HG03342 (cell line): ENCODE measurements at regions not wholly inside any gene's neighbourhood (a gene's known extent, or its start where the extent isn't known, plus 50 kb on each side); places are given as distances from the start of the nearest gene placed in this dataset.

Source experiments
- ATAC-seq: cut with Tn5 transposase; IDR thresholded peaks from one replicate; pipeline ENCODE4 v1.9.1; 2021; ENCODE audit warnings: mild to moderate bottlenecking, moderate library complexity; ENCODE audit not compliant: unreplicated experiment

- ATAC-seq = no peak
Measured at GRCh38 chr9:99361817-99362216, 139.7 kb downstream of the SEC61B start.

DNA sequence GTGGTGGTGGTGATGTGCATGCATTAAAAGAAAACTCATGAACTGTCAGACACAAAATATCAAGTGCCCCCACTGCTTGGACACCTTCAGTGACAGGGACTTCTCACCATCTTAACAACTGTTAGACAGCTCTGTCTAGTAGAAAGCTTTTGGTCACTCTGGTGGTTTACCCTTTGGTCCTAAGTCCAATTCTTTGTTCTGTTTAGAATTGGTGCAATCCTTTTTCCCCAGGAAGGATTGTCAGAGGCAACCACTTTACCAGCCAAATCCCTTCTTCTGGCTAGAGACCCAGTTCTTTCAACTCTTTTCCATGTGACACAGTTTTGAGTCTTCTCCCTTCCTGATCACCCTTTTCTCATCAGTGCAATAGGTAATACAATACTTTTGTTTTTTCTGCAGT, 140.2 kb downstream of the SEC61B start:
- ATAC-seq = no peak

GRCh38 chr9:99363509-99363908, 141.4 kb downstream of the SEC61B start:
- ATAC-seq = no peak

DNA sequence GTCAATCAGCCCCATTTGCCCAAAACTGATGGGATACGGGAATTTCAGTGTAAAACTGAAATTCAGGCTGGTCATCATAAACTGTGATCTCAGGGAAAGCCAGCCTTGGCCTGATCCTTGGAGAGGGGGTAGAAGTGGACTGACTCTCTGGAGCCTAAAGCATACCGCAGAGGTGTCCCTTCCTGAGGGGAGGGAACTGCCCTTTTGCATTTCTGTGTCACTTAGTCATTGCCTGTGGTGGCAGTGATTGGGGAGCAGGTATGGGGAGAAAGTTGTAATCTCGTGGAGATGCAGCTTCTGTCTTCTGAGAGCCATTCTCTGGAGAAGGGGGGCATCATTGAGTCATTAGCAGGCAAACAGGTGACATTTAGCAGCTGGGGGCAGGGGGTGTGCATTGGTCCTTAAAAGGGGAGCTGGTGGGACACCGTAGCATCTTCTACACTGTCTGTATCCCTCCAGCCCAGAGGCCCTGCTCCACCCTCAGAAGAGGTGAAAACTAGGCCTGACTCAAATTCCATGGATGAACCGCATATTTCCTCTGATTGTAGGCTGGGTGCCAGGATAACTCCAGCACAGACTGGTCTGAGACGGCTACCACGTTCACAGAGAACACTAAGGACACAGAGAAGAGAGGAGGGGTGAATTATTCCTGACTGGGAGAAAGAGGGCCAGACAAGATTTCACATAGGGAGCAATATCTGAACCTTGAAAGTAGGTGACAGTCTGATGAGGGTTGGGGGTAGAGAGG, 143.3 kb downstream of the SEC61B start:
- no peak for ATAC-seq

GRCh38 chr9:99366183-99366582, 144.1 kb downstream of the SEC61B start:
- ATAC-seq = no peak

DNA sequence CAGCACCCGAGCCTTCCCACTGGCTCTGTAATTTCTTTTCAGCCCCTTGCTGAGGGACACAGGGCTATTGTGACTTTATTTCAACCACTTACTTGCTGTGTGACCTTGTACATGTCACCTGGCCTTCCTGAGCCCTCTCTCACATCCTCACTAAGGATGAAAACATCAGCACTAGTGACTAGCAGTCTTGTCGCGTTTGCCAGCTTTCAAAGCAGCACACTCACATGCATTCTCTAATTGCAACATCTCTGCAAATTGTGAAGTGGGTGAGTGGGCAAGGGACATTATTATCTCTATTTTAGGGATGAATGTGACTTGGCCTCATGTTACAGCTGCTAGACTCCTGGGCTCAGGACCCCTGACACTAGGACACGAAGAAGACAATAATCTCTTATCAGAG, 144.5 kb downstream of the SEC61B start:
- ATAC-seq = no peak

- ATAC-seq = peak; percentile 54
Measured at GRCh38 chr9:99368341-99369326, 146.6 kb downstream of the SEC61B start.

- ATAC-seq = no peak
Measured at GRCh38 chr9:99369327-99369722, 147.2 kb downstream of the SEC61B start.

DNA sequence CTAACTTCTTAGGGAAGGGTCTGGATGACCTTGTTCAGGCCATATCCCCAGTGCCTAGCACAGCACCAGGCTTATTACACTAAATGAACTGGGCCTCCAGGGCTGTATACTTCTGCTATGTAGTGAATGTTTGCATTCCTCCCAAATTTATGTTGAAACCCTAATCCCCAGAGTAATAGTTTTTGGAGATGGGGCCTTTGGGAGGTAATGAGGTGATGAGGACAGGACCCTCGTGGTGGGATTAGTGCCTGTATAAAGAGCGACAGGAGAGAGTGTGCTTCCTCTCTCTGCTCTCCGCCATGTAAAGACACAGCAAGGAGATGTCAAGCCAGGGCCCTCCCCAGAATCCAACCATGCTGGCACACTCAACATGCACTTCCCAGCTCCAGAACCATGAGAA, 148.3 kb downstream of the SEC61B start:
- ATAC-seq = no peak

DNA sequence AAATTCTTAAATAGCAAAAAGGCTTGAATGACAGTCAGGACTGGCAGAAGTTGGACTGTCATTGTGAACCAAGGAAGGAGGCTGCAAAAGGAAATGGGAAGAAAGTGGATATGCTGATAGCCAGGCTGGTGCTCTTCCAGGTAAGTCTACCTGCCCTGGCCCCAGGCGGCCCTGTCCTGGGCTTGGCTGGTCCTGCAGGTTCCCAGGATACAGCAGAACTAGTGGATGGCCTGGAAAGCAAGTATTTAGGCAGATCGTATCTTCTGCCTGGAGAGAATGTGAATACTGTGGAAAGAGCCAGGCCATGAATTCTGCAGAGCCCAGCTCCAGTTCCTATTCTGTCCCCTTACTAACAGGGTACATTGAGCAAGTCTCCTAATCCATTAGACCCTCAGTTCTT, 149.3 kb downstream of the SEC61B start:
- ATAC-seq = no peak

DNA sequence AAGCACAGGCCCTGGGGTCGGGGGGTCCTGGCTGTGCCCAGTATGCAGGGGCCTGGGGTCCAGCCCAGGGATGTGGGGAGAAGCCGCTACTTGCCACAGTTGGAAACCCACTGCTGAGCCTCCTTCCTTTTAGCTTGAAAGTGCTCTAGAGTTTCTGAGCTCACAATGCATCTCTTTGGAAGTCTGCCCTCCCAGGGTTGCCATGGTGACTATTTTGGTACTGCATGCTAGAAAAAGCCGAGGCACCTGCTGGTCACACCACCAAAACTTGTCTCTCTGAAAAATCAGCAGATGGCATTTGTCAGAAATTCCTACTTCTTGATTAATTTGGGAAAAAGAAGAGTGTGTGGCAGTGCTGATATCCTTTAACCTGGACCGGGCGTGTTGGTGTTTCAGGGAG, 151.8 kb downstream of the SEC61B start:
- ATAC-seq = no peak

DNA sequence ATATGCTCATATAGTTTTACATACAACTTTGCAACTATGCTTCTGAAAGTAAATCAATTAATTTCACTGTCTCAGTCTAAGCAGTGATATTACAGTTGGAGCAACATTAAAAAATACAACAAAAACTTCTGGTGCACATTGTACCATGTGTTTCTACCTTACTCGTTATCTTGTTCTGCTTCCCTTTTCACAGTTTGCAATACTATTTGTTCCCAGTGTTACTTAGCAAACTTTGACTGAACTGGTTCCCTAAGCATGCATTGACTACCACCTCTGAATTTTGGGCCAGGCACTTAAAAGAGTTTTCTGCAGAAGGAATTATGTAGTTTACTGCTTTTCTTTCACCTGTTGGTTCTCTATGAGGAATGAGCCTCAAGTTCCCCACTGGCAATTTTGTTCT, 152.7 kb downstream of the SEC61B start:
- ATAC-seq = no peak

DNA sequence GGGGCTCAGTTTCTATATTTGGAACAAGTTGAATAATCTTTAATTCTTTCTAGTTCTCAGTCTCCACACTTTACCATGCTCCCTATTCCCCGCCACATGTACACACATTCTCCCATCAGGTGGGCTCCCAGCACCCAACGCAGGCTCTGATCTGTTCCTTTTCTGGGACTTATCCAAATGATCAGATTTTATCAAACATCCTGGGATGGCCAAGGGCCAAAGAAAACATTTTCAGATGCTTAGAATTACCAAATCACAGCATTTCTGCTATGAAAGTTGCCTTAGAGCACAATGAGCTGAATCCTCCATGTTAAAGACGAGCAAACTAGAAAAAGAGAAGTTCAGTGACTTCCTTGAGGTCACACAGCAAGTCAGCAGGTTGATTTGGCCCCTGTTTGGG, 153.4 kb downstream of the SEC61B start:
- no peak for ATAC-seq

DNA sequence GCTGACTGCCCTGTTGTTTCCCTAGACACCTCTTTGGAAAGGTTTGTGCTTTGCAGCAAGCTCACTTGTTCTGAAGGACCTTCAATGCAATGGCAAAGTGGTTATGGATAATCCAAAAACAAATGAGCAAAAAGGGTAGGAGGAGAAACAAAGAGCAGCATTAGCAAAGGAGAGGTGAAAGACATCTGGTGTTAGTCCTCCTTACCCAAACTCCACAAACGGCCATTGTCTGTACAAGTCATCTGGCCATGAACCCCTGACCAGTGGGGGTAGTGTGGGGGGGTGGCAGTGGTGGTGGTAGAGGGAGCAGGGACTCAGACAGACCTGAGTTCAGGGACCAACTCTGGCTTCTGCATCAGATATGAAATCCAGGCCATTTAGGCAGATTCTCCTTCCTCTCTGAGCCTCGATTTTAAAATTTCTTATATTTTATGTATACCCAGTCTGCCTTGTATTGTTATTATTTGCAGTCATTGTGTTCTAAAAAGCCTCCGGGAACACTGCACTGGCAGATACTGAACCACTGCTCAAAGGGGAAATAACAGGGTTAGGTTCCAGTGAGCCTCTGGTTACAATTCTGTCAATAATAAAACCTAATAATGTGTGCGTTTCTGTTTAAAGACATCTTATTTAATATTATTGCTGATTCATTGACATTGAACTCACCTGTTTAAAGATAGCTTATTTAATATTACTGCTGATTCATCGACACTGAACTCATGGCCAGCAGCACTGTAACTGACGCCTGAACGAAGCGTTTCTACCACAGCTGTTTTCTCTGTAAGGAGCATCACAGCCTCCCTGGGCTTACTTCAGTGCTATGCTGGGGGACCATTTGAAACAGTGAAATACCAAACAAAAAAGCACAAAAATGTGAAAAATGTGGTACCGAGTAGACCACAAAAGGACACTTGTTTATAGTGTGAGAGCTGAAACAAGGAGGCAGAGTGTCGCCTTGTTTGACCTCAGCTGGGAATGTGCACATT, 156.0 kb downstream of the SEC61B start:
- no peak for ATAC-seq

DNA sequence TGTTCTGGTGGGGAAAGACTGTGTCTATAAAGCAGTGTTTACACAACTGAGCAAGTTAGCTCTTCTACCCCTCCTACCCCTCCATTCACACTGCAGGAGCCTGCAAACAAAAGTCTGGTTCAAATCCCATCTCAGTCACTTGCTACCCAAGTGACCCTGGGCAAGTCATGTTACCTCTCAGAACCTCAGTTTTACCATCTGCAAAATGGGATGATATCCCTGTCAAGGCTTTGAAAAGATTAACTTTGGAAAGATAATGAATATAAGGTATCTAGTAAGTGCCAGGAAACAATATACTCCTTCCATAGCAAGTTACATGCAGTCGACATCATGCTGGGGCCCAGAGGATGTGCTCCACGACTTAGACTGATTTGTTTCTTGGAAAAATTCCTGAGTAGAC, 161.5 kb downstream of the SEC61B start:
- no peak for ATAC-seq

GRCh38 chr9:99385215-99385614, 163.1 kb downstream of the SEC61B start:
- no peak for ATAC-seq

GRCh38 chr9:99385814-99386279, 163.8 kb downstream of the SEC61B start:
- ATAC-seq = no peak

DNA sequence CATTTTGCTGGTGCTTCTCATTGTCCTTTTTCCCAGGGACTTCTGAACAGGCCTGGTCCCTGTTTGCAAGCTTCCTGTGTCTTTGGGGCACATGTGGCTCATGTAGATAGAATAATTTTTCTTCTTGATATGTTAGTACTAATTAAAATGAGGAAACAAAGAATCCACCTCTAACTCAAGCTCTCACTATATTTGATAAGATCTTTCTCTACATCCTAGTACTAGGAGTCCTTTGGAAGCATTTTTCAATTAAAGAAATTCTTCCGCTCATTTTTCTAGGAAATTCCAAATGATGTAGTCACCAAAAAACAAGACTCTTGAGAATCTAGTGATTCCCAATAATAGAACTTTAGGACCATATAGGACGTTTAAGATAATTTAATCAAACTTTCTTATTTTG, 165.3 kb downstream of the SEC61B start:
- ATAC-seq = no peak

GRCh38 chr9:99389087-99390033, 167.3 kb downstream of the SEC61B start:
- no peak for ATAC-seq
